IgD-negative memory B cell (primary cell): ENCODE measurements at regions not wholly inside any gene's neighbourhood (a gene's known extent, or its start where the extent isn't known, plus 50 kb on each side); places are given as distances from the start of the nearest gene placed in this dataset.
"Not testable (repeated sequence)": the region's sequence is repeated elsewhere in the genome, so short reads cannot be mapped to it uniquely, and the experiment has no call there.

Experiments
- H3K27ac Mint-ChIP-seq, 3 donors: one replicate each; pipeline ENCODE4 v1.8.0; 2020 to 2022; ENCODE audit warnings: mild to moderate bottlenecking in 3 of 3, mixed read lengths in 3 of 3, moderate library complexity in 1 of 3
- H3K27me3 Mint-ChIP-seq: one replicate; pipeline ENCODE4 v1.8.0; 2021; ENCODE audit warnings: mixed read lengths
- H3K36me3 Mint-ChIP-seq: one replicate; pipeline ENCODE4 v1.8.0; 2020; ENCODE audit warnings: mild to moderate bottlenecking, mixed read lengths
- H3K4me1 Mint-ChIP-seq, 3 donors: one replicate each; pipeline ENCODE4 v1.8.0; 2020 to 2022; ENCODE audit warnings: mixed read lengths in 3 of 3, mild to moderate bottlenecking in 1 of 3
- H3K4me3 Mint-ChIP-seq, 4 donors: one replicate each; pipeline ENCODE4 v1.8.0; 2020 to 2022; ENCODE audit warnings: mild to moderate bottlenecking in 4 of 4, mixed read lengths in 4 of 4, moderate library complexity in 3 of 4
- H3K9me3 Mint-ChIP-seq, 3 donors: one replicate each; pipeline ENCODE4 v1.8.0; 2020 to 2021; ENCODE audit warnings: mixed read lengths in 3 of 3, mild to moderate bottlenecking in 1 of 3

GRCh38 chr1:245102149-245102548 lies 52.6 kb upstream of the KIF26B start:
- not testable (repeated sequence) for H3K36me3 Mint-ChIP-seq, H3K9me3 Mint-ChIP-seq, H3K4me1 Mint-ChIP-seq, H3K27me3 Mint-ChIP-seq, H3K27ac Mint-ChIP-seq, H3K4me3 Mint-ChIP-seq

- Mint-ChIP-seq H3K27me3 (no peaks in the 10 kb centered on the region), H3K9me3 (peaks cover 0 to 3% (median 0%) of the 10 kb centered on the region in 3 donors), H3K4me1 (no peaks in the 10 kb centered on the region), H3K4me3 (no peak overlapping the region), H3K36me3 (no peaks in the 10 kb centered on the region), H3K27ac (no peak overlapping the region)
Measured at GRCh38 chr1:245099401-245099800, 55.4 kb upstream of the KIF26B start.

GRCh38 chr1:245098924-245099323 lies 55.9 kb upstream of the KIF26B start:
- H3K9me3 Mint-ChIP-seq = peaks cover 0 to 3% (median 0%) of the 10 kb centered on the region in 3 donors
- no peaks in the 10 kb centered on the region for H3K4me1 Mint-ChIP-seq
- H3K27me3 Mint-ChIP-seq = no peaks in the 10 kb centered on the region
- no peaks in the 10 kb centered on the region for H3K36me3 Mint-ChIP-seq
- no peak overlapping the region for H3K4me3 Mint-ChIP-seq
- H3K27ac Mint-ChIP-seq = no peak overlapping the region

- Mint-ChIP-seq H3K36me3 (no peaks in the 10 kb centered on the region), H3K27me3 (no peaks in the 10 kb centered on the region), H3K9me3 (peaks cover 0 to 3% (median 0%) of the 10 kb centered on the region in 3 donors), H3K4me3 (no peak overlapping the region), H3K4me1 (no peaks in the 10 kb centered on the region), H3K27ac (no peak overlapping the region)
Measured at GRCh38 chr1:245096311-245097066, 58.3 kb upstream of the KIF26B start.

- Mint-ChIP-seq H3K36me3 (no peaks in the 10 kb centered on the region), H3K27me3 (no peaks in the 10 kb centered on the region), H3K9me3 (peaks cover 0 to 3% (median 0%) of the 10 kb centered on the region in 3 donors), H3K27ac (peak overlapping the region in 1 of 3 donors; percentile 35), H3K4me3 (no peak overlapping the region), H3K4me1 (no peaks in the 10 kb centered on the region)
Measured at GRCh38 chr1:245095903-245096302, 58.9 kb upstream of the KIF26B start.

GRCh38 chr1:245094954-245095353 lies 59.8 kb upstream of the KIF26B start:
- H3K4me1 Mint-ChIP-seq = no peaks in the 10 kb centered on the region
- no peak overlapping the region for H3K27ac Mint-ChIP-seq
- H3K27me3 Mint-ChIP-seq = no peaks in the 10 kb centered on the region
- H3K4me3 Mint-ChIP-seq = no peak overlapping the region
- no peaks in the 10 kb centered on the region for H3K36me3 Mint-ChIP-seq
- H3K9me3 Mint-ChIP-seq = peaks cover 0 to 3% (median 0%) of the 10 kb centered on the region in 3 donors

GRCh38 chr1:245094092-245094491 lies 60.7 kb upstream of the KIF26B start:
- H3K4me1 Mint-ChIP-seq = no peaks in the 10 kb centered on the region
- peaks cover 0 to 3% (median 0%) of the 10 kb centered on the region in 3 donors for H3K9me3 Mint-ChIP-seq
- no peak overlapping the region for H3K4me3 Mint-ChIP-seq
- H3K27ac Mint-ChIP-seq = no peak overlapping the region
- H3K27me3 Mint-ChIP-seq = no peaks in the 10 kb centered on the region
- H3K36me3 Mint-ChIP-seq = no peaks in the 10 kb centered on the region

- Mint-ChIP-seq H3K27me3 (no peaks in the 10 kb centered on the region), H3K4me3 (no peak overlapping the region), H3K36me3 (no peaks in the 10 kb centered on the region), H3K27ac (no peak overlapping the region), H3K4me1 (no peaks in the 10 kb centered on the region), H3K9me3 (no peaks in the 10 kb centered on the region)
Measured at GRCh38 chr1:245092638-245092976, 62.2 kb upstream of the KIF26B start.

GRCh38 chr1:245091818-245092637 lies 62.8 kb upstream of the KIF26B start:
- Mint-ChIP-seq H3K4me1 (no peaks in the 10 kb centered on the region), H3K36me3 (no peaks in the 10 kb centered on the region), H3K4me3 (no peak overlapping the region), H3K27me3 (no peaks in the 10 kb centered on the region), H3K27ac (no peak overlapping the region), H3K9me3 (no peaks in the 10 kb centered on the region)

GRCh38 chr1:245091171-245091621 lies 63.6 kb upstream of the KIF26B start:
- Mint-ChIP-seq H3K27ac (no peak overlapping the region), H3K9me3 (no peaks in the 10 kb centered on the region), H3K4me1 (no peaks in the 10 kb centered on the region), H3K27me3 (no peaks in the 10 kb centered on the region), H3K4me3 (no peak overlapping the region), H3K36me3 (peaks cover 2% of the 10 kb centered on the region)

- Mint-ChIP-seq H3K27me3 (no peaks in the 10 kb centered on the region), H3K4me1 (no peaks in the 10 kb centered on the region)
Measured at GRCh38 chr1:245090491-245091090, 64.2 kb upstream of the KIF26B start.

GRCh38 chr1:245087723-245088122 lies 67.1 kb upstream of the KIF26B start:
- Mint-ChIP-seq H3K36me3 (peaks cover 4% of the 10 kb centered on the region), H3K9me3 (no peaks in the 10 kb centered on the region), H3K4me1 (no peaks in the 10 kb centered on the region), H3K27ac (no peak overlapping the region), H3K4me3 (no peak overlapping the region), H3K27me3 (no peaks in the 10 kb centered on the region)

More at GRCh38 chr1:245090491-245091090, 64.2 kb upstream of the KIF26B start:
- H3K27ac Mint-ChIP-seq = no peak overlapping the region
- H3K36me3 Mint-ChIP-seq = peaks cover 3% of the 10 kb centered on the region
- no peaks in the 10 kb centered on the region for H3K9me3 Mint-ChIP-seq
- H3K4me3 Mint-ChIP-seq = no peak overlapping the region

- Mint-ChIP-seq H3K36me3 (peaks cover 4% of the 10 kb centered on the region), H3K4me3 (no peak overlapping the region), H3K4me1 (no peaks in the 10 kb centered on the region), H3K27ac (no peak overlapping the region), H3K9me3 (no peaks in the 10 kb centered on the region), H3K27me3 (no peaks in the 10 kb centered on the region)
Measured at GRCh38 chr1:245086389-245086969, 68.3 kb upstream of the KIF26B start.

- H3K4me1 Mint-ChIP-seq = no peaks in the 10 kb centered on the region
- H3K27me3 Mint-ChIP-seq = no peaks in the 10 kb centered on the region
- H3K9me3 Mint-ChIP-seq = no peaks in the 10 kb centered on the region
- H3K36me3 Mint-ChIP-seq = peaks cover 4% of the 10 kb centered on the region
- no peak overlapping the region for H3K27ac Mint-ChIP-seq
- H3K4me3 Mint-ChIP-seq = no peak overlapping the region
Measured at GRCh38 chr1:245085508-245086095, 69.2 kb upstream of the KIF26B start.

GRCh38 chr1:245084551-245084950 lies 70.2 kb upstream of the KIF26B start:
- Mint-ChIP-seq H3K27me3 (no peaks in the 10 kb centered on the region), H3K4me1 (no peaks in the 10 kb centered on the region), H3K9me3 (no peaks in the 10 kb centered on the region), H3K27ac (no peak overlapping the region), H3K36me3 (peaks cover 4% of the 10 kb centered on the region), H3K4me3 (no peak overlapping the region)
